KBM-7 (cell line): ENCODE measurements at regions not wholly inside any gene's neighbourhood (a gene's known extent, or its start where the extent isn't known, plus 50 kb on each side); places are given as distances from the start of the nearest gene placed in this dataset.

ENCODE experiments used
- DNase-seq: peaks from one replicate; pipeline ENCODE4 v3.0.0-alpha.2; 2015
- in situ Hi-C: fragments of 300-500 bp; cut with MboI; formaldehyde crosslinking; loops from 2 replicates; pipeline ENCODE4 v1.14.3; 2020; ENCODE audit warnings: low sequenced_read_pairs, low pct_unique_long_range_greater_than_20kb, mixed read lengths

- in situ Hi-C loops: no loop called here
- no peak for DNase-seq
These were observed 146.9 kb downstream of the TTC32 start for GRCh38 chr2:19754907-19755306.

GRCh38 chr2:19753818-19754217, 148.0 kb downstream of the TTC32 start:
- DNase-seq: no peak
- in situ Hi-C loops: no loop called here

- no peak for DNase-seq
- in situ Hi-C loops: no loop called here
These were observed 148.5 kb downstream of the TTC32 start for GRCh38 chr2:19753314-19753713.

DNA sequence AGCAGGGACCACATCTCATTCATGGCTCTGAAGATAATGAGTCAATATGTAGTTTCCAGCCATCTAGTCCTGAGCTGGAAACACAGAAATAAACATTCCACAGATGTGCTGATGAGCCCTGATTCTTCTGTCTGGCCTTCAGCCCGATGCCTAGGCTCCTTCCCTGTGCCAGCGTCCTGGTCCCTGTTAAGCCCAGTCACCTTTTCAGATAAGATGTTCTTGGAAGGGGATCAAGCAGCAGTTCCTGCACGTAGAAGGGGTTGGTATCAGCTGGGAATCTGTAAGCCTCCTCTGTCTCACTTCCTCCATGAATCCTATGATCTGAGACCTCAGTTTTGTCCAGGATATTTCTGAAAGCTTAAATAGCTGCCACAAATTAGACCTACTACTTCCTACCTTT, 149.3 kb downstream of the TTC32 start:
- in situ Hi-C loops: no loop called here
- no peak for DNase-seq

GRCh38 chr2:19751631-19752030, 150.2 kb downstream of the TTC32 start:
- in situ Hi-C loops: no loop called here
- DNase-seq: no peak

DNA sequence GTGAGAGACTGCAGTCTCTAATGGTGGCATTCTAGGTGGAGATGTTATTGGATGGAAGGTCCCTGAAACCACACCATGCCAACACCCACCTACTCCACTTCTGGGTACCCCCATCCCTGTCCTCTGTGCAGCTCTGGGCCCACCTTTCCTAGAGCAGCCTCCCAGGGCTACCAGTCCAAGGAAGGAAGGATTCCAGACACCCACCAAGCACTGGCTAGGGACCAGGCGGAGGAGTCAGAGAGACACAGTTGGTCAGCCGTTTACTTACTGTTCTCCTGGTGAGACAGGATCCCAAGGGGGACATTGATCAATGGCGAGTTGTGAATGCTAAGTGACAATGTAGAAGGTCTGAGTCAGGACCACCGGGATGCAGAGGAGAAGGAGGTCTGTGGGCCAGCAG, 151.6 kb downstream of the TTC32 start:
- DNase-seq: no peak
- in situ Hi-C loops: no loop called here

DNA sequence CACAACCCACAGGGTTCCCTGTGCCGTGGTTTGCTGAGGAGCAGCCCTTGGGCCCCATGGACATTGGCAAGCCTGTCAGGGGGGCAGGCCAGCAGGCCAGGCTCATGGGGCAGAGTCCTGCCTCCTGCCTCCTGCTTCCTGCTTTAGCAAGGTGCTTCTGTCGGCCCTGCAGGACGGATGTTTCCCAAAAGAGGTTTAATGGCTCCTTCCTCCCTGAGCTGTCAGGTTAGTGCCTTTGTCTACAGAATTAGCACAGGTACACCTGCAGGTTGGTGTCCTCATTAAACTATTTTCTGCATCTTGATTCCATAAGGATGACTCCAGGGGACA, 152.3 kb downstream of the TTC32 start:
- no peak for DNase-seq
- in situ Hi-C loops: no loop called here

DNA sequence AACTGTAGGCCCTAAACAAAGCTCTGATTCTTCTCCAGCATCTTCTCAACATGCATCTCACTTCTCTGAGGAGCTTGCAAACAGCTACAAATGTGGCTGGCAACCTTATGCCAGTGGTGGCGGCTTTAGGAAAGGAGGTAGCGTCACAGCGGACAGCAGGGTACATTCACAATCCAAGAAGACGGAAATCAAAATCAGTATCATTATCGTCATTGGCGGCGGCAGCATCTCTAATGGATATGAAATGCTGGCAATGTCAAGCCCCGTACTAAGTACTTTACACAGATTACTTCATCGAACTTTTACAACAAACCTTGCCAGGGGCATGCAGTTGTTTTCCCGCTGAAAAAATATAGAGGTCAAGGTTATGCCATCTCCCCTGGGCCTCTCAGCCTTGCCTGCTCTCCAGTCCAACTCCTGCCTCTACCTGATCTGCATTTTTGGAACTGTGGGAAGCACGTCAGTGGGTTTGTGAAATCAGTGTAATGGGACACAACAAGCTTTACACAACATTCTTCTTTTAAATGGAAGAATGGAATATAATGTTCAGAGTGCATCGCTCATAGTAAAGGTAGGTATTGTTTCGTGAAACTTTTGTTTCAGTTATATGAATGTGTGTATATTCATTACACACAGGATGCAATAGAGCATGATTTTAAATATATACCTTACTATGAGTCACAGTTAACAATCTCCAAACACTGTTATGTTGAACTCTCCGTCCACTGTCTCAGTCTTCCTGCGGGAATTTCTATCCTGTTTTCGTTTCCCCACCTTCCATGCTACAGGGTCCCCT, 152.9 kb downstream of the TTC32 start:
- DNase-seq: no peak
- in situ Hi-C loops: no loop called here

DNA sequence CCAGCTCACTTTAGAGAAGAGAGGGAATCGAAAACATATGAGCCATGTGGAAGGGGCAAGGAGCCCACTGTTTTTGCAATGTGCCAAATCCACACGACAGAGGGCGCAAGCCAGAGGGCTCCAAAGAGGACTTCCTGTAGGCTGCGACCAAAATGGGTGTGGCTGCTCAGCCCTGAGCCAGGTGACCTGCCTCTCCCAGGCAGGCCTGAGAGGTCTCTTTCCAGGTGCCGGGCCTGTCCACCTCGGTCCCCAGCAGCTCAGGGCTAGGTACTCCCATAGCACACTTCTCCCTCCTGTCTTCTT, 153.8 kb downstream of the TTC32 start:
- no peak for DNase-seq
- in situ Hi-C loops: no loop called here

DNA sequence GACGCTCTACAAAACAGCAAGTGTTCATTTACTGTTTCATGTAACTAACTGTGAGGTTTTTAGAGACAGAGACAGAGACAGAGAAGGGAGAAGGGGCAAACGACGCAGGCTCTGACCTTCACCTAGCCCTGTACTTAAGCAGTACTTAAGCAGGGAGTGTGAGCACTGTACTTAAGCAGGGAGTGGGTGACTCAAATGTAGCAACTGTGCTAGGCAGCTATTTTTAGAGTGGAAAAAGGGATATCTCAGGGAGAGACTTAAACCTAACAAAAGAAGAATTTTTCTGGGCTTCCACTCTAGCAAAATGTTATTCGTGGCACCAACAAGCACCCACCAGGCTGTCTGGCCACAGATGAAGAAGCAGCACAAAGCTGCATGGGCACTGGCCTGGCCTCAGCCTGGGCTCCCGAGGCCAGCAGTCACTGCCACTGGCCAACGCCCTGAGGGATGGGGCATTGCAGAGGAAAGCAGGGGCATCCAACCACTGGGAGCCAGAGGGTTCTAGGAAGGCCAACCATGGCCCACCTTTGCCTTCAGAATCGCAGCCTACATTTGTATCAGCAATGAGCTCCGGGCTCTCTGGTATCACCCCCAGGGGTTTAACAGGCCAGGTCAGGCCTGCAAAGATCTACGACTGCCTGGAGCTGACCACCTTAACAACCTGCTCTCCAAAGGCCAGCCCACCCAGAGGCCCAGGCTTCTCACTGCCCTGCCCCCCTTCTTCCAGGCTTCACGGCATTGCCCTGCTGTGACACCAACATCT, 154.3 kb downstream of the TTC32 start:
- in situ Hi-C loops: no loop called here

DNA sequence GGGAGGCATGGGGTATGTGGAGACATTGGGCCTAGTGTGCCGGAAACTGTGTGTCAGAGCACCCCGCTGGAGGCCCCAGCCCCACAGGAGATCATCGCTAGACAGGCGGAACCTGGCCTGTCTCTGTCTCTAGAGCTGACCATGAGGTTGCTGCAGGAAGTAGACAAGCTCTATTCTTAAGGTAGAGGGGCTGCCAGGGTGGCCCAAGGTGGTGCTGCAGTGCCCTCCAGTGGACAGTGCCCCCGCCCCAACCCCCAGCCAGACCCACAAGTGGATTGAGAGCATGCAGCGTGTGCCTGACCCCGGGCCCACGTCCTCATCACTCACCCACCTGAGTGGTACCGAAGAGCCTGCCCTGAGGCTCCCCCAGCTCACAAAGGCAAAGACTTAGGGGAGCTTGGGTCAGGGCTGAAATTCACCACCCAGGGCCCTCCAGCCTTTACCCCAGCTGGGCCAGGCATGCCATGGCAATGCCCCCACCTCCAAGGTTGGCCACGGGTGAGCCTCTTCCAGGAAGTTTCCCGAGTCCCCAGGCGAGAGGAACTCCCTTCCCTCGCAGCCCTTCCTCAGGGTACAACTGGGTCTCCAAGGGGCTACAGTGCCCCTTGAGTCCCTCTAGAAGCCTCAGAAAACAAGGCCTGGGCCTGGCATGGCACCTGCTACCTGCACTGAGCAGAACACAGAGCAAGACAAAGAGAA, 155.0 kb downstream of the TTC32 start:
- in situ Hi-C loops: no loop called here
- peak; percentile 30 for DNase-seq

More for the DNA sequence above, 154.3 kb downstream of the TTC32 start:
- DNase-seq: no peak

DNA sequence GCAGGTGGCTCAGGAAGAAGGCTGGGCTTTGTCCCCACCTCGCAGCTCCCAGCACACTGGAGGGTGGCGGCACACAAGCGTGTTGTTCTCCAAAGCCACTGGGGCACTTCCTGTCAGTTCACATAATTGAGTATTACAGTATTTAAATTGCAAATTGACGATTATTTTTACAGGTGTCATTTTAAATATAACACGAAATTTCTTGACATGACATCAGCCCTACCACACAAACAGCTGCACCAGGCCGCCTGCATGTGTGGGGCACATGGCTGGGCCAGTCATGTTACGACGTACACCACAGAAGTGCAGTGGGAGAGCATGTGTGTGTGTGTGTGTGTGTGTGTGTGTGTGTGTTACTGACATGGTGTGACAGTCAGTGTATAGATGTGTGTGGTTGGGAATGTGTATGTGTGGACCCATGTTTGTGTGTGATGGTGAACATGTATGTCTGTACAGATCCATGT, 155.6 kb downstream of the TTC32 start:
- DNase-seq: no peak
- in situ Hi-C loops: no loop called here

DNA sequence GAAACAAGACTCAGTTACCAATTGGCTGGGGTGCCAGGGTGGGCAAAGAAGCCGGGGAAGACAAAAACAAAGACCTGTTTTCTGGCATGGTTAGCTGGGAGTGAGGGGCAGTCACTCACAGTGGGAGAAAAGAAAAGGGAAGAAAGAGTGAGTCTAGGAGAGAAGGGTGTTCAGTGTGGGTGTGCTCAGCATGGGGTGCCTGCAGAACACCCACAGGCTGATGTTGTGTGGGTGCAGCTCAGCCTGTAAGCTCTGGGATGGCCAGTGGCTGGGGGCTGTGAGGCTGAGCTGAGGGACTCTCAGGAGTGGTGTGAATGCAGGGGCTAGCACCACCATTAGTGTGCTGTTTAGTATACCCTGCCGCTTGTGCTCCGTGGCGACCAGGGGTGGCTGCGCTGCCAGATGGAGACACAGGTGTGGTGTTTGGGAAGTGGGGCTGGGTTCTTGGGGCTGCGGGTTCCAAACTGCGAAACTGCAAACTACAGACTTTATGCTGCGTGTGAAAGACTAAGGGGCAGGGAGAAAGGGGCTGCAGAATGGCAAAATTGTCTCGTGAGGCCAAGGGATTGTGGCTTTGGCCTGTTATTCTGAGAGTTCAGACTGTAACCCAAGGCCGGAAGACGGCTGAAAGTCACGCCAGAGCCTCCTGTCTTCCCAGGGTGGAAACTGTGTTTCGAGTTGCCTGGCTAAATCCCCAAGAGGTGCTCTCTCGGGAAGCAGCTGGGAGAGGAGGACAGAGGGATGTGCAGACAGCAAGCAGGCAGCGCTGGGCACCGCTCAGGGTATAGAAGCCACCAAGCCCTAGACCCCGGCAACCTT, 156.3 kb downstream of the TTC32 start:
- no peak for DNase-seq
- in situ Hi-C loops: no loop called here

DNA sequence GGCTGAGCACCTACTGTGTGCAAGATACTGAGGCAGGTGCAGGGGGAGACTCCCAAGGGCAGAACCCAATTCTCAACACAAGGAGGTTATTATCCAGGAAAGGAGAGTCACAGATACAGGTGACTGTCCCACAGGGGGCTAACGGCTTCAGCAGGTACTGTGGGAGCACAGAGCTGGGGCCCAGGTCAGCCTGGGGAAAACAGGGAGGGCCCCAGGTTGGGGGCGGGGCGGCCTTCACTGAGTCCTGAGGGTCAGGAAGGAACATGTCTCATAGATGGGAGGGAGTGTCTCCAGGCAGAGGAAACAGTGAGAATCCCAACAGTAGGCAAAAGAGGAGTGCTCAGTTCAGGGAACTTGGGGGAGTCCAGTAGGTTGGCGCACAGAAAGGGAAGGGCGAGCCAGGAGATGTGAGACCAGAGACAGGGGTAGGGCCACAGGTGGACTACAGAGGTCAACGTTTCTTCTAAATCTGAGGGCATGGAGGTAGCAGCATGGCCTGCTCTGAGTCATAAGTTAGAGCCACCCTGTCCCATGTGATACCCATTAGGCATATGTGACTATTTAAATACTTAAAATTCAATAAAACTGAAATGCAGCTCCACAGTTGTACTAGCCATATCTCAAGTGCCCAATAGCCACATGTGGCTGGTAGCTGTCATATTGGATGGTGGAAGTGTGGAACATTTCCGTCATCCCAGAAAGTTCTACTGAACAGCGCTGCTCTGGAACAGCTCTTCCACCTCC, 157.2 kb downstream of the TTC32 start:
- DNase-seq: no peak
- in situ Hi-C loops: no loop called here

GRCh38 chr2:19743641-19744040, 158.1 kb downstream of the TTC32 start:
- in situ Hi-C loops: no loop called here
- DNase-seq: no peak

DNA sequence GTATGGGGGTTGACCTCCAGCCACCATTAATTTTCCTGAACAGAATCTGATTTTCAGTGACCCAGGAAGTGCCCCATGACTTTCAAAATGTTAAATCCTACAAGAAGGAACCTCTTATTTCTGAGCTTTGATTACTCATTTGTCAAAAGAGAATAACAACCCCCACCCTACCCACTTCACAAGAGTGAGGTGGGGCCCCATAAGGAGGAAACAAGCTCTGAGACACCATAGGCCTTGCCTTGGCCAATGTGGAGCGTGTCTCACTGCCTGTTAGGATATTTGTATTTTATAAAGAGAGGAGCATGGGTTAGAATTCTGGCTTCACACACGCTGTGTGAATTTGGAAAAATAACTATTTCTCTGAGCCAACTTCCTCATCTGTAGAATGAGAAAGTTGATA, 158.9 kb downstream of the TTC32 start:
- DNase-seq: no peak
- in situ Hi-C loops: no loop called here

- in situ Hi-C loops: no loop called here
- DNase-seq: no peak
These were observed 162.5 kb downstream of the TTC32 start for GRCh38 chr2:19739256-19739655.

- in situ Hi-C loops: no loop called here
- no peak for DNase-seq
These were observed 163.1 kb downstream of the TTC32 start for GRCh38 chr2:19738707-19739106.
